ENCODE measurements at regions not wholly inside any gene's neighbourhood (a gene's known extent, or its start where the extent isn't known, plus 50 kb on each side); places are given as distances from the start of the nearest gene placed in this dataset.

- in situ Hi-C loops (cut with MboI; ENCODE audit: low sequenced_read_pairs) = no loop called here
- no peak overlapping the region for H4K5ac ChIP-seq (ENCODE audit: low read depth, low read length)
- no peaks in the 10 kb centered on the region for H3K9me1 ChIP-seq (ENCODE audit: insufficient read depth, low read length)
- H2BK120ac ChIP-seq (ENCODE audit: low read depth, low read length) = no peak overlapping the region
- H3K27ac ChIP-seq (ENCODE audit: insufficient read depth, low read length) = no peak overlapping the region
- no peak overlapping the region for H4K91ac ChIP-seq (ENCODE audit: insufficient read depth, low read depth, low read length)
- no peak overlapping the region for H3K4me2 ChIP-seq (ENCODE audit: low read depth, low read length)
- CTCF ChIA-PET = no interaction called here
- H3K36me3 ChIP-seq (ENCODE audit: control insufficient read depth, insufficient read depth, low read length) = no peaks in the 10 kb centered on the region
- H3K4me3 ChIP-seq (ENCODE audit: insufficient read depth, low read depth, low read length) = no peak overlapping the region
- no peaks in the 10 kb centered on the region for H3K27me3 ChIP-seq (ENCODE audit: control insufficient read depth, insufficient read depth, low read length)
- no peak overlapping the region for H2AK9ac ChIP-seq (replicated peaks; ENCODE audit: low read depth, low read length, poor library complexity)
- H4K20me1 ChIP-seq (ENCODE audit: insufficient read depth, low read length) = no peaks in the 10 kb centered on the region
- H3K56ac ChIP-seq (ENCODE audit: extremely low read depth, insufficient read depth, low read length) = no peak overlapping the region
- no peak overlapping the region for H2BK15ac ChIP-seq (ENCODE audit: low read depth, low read length)
- dilution Hi-C loops (cut with HindIII; ENCODE audit: low sequenced_read_pairs, unreplicated experiment) = no loop called here
- peaks cover 64% of the 10 kb centered on the region for H3K9me3 ChIP-seq (ENCODE audit: control insufficient read depth, insufficient read depth, low read length)
- BruUV-seq (replicated peaks) = no TSS peak
- H2BK20ac ChIP-seq (ENCODE audit: low read depth, low read length) = no peak overlapping the region
- POLR2A ChIA-PET (ENCODE audit: unreplicated experiment) = no interaction called here
- no peak for ATAC-seq (ENCODE audit: low read depth)
- DNase-seq = no peak
- no peaks in the 10 kb centered on the region for H3K4me1 ChIP-seq (ENCODE audit: control insufficient read depth, insufficient read depth, low read length)
- H3K9ac ChIP-seq (ENCODE audit: low read depth, low read length) = no peak overlapping the region
- H2AK5ac ChIP-seq (ENCODE audit: low read depth, low read length) = no peak overlapping the region
- no peak overlapping the region for H4K8ac ChIP-seq (ENCODE audit: low read depth in 2 of 2, low read length in 2 of 2)
- H3K4ac ChIP-seq (ENCODE audit: low read depth, low read length) = no peak overlapping the region
- no peak overlapping the region for H2AFZ ChIP-seq (replicated peaks; ENCODE audit: low read length, poor library complexity)
- 22% methylated on average over 4 of the region's 10 CpGs; no CpG with 5 or more reads in 1 of the 2 experiments for WGBS, 2 experiments (ENCODE audit: extremely low coverage in 2 of 2, insufficient read length in 1 of 2)
- H2BK5ac ChIP-seq (ENCODE audit: low read depth, low read length, poor library complexity, severe bottlenecking) = no peak overlapping the region
- H3K79me1 ChIP-seq (ENCODE audit: low read depth in 1 of 2, low read length in 2 of 2) = no peaks in the 10 kb centered on the region
- H3K18ac ChIP-seq (ENCODE audit: low read depth, low read length) = no peak overlapping the region
- no peak overlapping the region for H3K14ac ChIP-seq (replicated peaks; ENCODE audit: low read depth, low read length)
- TF ChIP-seq CHD1 (IDR thresholded peaks at IDR 0.05; ENCODE audit: low read depth, low read length) (no peak), POLR2A (IDR thresholded peaks at IDR 0.05; ENCODE audit: low read depth, low read length) (no peak), CEBPB (IDR thresholded peaks at IDR 0.05; ENCODE audit: low read depth, low read length) (no peak), MAFK (IDR thresholded peaks at IDR 0.05; ENCODE audit: low read depth, low read length) (no peak), MAZ (IDR thresholded peaks at IDR 0.05; ENCODE audit: borderline replicate concordance, low read depth, low read length) (no peak), USF2 (IDR thresholded peaks at IDR 0.05; ENCODE audit: low read depth, low read length) (no peak), RFX5 (IDR thresholded peaks at IDR 0.05; ENCODE audit: low read depth, low read length) (no peak), RCOR1 (IDR thresholded peaks at IDR 0.05; ENCODE audit: insufficient replicate concordance, low read length) (no peak)
- H3K23ac ChIP-seq (ENCODE audit: low read depth, low read length) = no peak overlapping the region
- intact Hi-C loops (cut with micrococcal nuclease) = no loop called here
Observed at GRCh38 chr22:49544286-49544685, 283.4 kb downstream of the BRD1 start.

All from IMR-90 (cell line).